Daoy (cell line): ENCODE measurements at regions not wholly inside any gene's neighbourhood (a gene's known extent, or its start where the extent isn't known, plus 50 kb on each side); places are given as distances from the start of the nearest gene placed in this dataset.

Experiments used
- DNase-seq: peaks from one replicate; pipeline ENCODE4 v3.0.0-alpha.2; 2015; ENCODE audit warnings: low read depth

GRCh38 chr2:20914087-20914486, 91.2 kb upstream of the LDAH start:
- DNase-seq: no peak

- DNase-seq: no peak
Measured at GRCh38 chr2:20913491-20913890, 90.6 kb upstream of the LDAH start.

DNA sequence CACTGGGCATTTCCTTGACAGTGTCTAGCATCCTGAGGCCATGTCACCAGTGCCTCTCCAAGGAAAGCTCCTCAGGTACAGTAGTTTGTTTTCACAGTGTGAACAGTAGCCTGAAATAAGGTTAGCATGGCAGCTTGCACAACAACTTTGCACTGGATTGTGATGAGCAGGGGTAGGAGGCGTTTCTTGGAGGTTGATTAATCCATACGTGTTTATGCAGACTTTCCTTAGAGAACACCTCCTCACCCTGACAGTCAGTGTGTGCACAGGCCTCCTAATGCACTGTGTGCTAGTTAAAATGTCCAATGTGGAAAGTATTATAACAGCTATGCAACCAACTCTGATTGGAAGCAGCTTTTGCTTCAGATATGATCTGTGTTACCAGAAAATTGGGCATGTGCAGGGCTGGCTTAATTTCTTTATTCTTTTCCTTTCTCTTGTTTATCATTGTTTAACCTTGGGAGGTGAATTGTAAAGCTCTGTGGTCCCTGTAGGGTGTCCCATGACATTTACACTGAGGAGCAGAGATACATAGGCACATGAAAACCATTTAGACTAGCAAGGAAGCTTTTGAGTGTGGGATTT, 77.2 kb upstream of the LDAH start:
- DNase-seq: no peak

DNA sequence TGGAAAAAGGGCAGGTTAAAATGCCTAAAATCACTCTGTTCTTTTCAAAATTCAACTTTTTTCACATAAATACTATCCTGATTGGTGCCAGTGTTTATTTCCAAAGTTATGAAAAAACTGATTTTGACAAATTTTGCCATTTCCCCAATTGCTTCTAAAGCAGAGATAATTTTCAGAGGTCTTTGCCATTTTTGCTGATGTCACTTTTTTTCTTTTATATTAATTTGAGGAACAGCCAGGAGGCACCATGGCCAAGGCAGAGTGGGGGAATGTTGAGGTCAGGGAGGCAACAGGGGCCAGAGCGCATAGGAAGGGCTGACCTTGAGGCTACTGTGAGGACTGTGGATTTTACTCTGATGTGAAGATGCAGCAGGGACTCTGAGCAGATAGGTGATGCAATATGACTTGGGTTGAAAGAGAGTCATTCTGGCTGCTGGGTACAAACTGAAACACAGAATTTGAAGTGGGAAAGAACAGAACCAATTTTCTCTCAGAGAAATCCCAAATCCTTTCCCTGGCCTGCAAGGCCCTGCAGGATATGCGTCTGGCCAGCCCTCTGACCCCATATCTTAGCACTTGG, 75.1 kb upstream of the LDAH start:
- no peak for DNase-seq

- no peak for DNase-seq
Measured at GRCh38 chr2:20897047-20897446, 74.1 kb upstream of the LDAH start.

- DNase-seq: no peak
Measured at GRCh38 chr2:20884829-20885228, 61.9 kb upstream of the LDAH start.

- DNase-seq: no peak
Measured at GRCh38 chr2:20882466-20883170, 59.7 kb upstream of the LDAH start.

GRCh38 chr2:20880221-20880771, 57.4 kb upstream of the LDAH start:
- DNase-seq: no peak

DNA sequence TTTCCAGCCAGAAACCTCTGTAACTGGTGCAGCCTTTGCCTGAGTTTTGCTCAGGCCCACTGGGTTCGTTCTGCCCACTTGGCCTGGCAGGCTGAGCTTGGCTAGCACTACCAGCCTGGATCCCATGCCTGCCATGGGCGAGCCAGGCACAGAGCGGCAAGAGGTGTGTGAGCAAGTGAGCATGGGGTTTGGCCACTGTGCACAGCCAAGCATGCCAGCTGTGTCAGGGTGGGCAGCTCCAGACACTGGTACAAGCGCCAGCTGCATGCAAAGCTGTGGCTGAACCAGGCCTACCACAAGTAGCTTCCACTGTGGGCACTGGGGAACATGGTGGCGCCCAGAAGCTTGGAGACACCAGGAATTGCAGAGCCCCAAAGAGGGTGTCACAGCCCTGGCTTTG, 56.3 kb upstream of the LDAH start:
- no peak for DNase-seq

DNA sequence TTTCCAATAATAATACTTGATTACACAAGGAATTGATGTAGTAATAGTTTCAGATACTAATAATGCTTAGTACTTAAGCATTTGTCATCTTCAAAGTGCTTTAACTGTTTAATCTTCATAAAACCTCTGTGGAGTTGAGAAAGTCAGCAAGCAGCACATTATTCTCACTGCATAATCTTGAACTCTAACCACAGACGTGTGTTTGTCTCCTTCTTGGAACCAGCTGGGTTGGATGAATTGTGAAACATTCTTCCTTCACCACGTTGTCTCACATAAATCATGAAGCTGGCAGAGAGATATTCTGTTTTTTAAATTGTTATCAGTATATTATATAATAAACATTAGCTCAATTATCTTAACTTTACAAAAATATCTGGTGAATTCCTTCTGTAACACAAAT, 55.1 kb upstream of the LDAH start:
- no peak for DNase-seq
